Muscle layer of colon (tissue), 2 donors: ENCODE measurements at regions not wholly inside any gene's neighbourhood (a gene's known extent, or its start where the extent isn't known, plus 50 kb on each side); places are given as distances from the start of the nearest gene placed in this dataset.

ENCODE experiments used
- H3K27ac ChIP-seq: one replicate; pipeline ENCODE4 v1.7.0; 2013; ENCODE audit warnings: low read depth, mild to moderate bottlenecking, low read length, moderate library complexity
- H3K27me3 ChIP-seq, 2 donors: one replicate each; pipeline ENCODE4 v1.7.0; 2013; ENCODE audit warnings: low read length in 2 of 2, mild to moderate bottlenecking in 2 of 2; ENCODE audit not compliant: insufficient read depth in 2 of 2, control insufficient read depth in 1 of 2
- H3K36me3 ChIP-seq: one replicate; pipeline ENCODE4 v1.7.0; 2013; ENCODE audit warnings: mild to moderate bottlenecking, low read length; ENCODE audit not compliant: insufficient read depth
- H3K4me1 ChIP-seq: one replicate; pipeline ENCODE4 v1.7.0; 2013; ENCODE audit warnings: mild to moderate bottlenecking, low read length; ENCODE audit not compliant: insufficient read depth
- H3K4me3 ChIP-seq, 2 donors: one replicate each; pipeline ENCODE4 v1.7.0; 2013; ENCODE audit warnings: low read length in 2 of 2, low read depth in 1 of 2, mild to moderate bottlenecking in 1 of 2, moderate library complexity in 1 of 2
- H3K9ac ChIP-seq: one replicate; pipeline ENCODE4 v1.7.0; 2013; ENCODE audit warnings: low read length
- H3K9me3 ChIP-seq: one replicate; pipeline ENCODE4 v1.7.0; 2013; ENCODE audit warnings: mild to moderate bottlenecking, low read length
- donor health status: abdominal sarcoma.
- donor health status: Adenocarcinoma of cecum.

- Histone ChIP-seq H3K27ac (no peak overlapping the region), H3K4me1 (no peaks in the 10 kb centered on the region), H3K36me3 (no peaks in the 10 kb centered on the region), H3K9ac (no peak overlapping the region), H3K9me3 (no peaks in the 10 kb centered on the region), H3K4me3 (no peak overlapping the region), H3K27me3 (no peaks in the 10 kb centered on the region)
These were observed 219.5 kb upstream of the TMEM132C start for GRCh38 chr12:128047266-128048060.

- Histone ChIP-seq H3K4me3 (no peak overlapping the region), H3K9ac (no peak overlapping the region), H3K27ac (no peak overlapping the region), H3K36me3 (no peaks in the 10 kb centered on the region), H3K9me3 (no peaks in the 10 kb centered on the region), H3K4me1 (no peaks in the 10 kb centered on the region), H3K27me3 (no peaks in the 10 kb centered on the region)
These were observed 214.6 kb upstream of the TMEM132C start for GRCh38 chr12:128052331-128052730.

DNA sequence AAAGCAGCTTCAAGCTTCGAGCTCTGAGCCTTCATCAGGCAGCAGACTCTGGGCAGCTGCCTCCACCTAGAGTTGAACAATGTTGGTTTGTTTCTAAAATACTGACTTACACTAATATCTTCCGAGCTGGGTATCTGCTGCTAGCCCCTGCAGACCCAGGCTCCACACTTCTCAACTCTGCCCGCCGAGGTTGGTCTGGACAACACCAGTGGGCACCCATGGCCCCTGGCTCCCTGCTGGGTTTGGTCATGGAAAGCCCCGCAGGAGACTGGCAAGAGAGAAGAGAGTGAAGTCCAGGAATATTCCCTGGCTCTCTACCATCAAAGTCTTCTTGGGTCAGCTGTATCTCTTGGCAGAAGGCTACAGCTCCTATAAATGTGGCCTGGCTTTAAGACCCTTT lies 214.2 kb upstream of the TMEM132C start:
- no peaks in the 10 kb centered on the region for H3K9me3 ChIP-seq
- no peak overlapping the region for H3K9ac ChIP-seq
- no peak overlapping the region for H3K4me3 ChIP-seq
- no peaks in the 10 kb centered on the region for H3K4me1 ChIP-seq
- no peaks in the 10 kb centered on the region for H3K27me3 ChIP-seq
- H3K27ac ChIP-seq = no peak overlapping the region
- H3K36me3 ChIP-seq = no peaks in the 10 kb centered on the region

- Histone ChIP-seq H3K4me3 (no peak overlapping the region), H3K36me3 (no peaks in the 10 kb centered on the region), H3K4me1 (no peaks in the 10 kb centered on the region), H3K9ac (no peak overlapping the region), H3K27me3 (no peaks in the 10 kb centered on the region), H3K9me3 (no peaks in the 10 kb centered on the region), H3K27ac (no peak overlapping the region)
These were observed 211.4 kb upstream of the TMEM132C start for GRCh38 chr12:128055567-128055966.

GRCh38 chr12:128056136-128056801 lies 210.7 kb upstream of the TMEM132C start:
- Histone ChIP-seq H3K4me1 (no peaks in the 10 kb centered on the region), H3K9ac (no peak overlapping the region), H3K4me3 (no peak overlapping the region), H3K36me3 (no peaks in the 10 kb centered on the region), H3K9me3 (no peaks in the 10 kb centered on the region), H3K27ac (no peak overlapping the region), H3K27me3 (no peaks in the 10 kb centered on the region)

- H3K4me1 ChIP-seq = no peaks in the 10 kb centered on the region
- H3K9ac ChIP-seq = no peak overlapping the region
- H3K36me3 ChIP-seq = no peaks in the 10 kb centered on the region
- H3K27ac ChIP-seq = no peak overlapping the region
- H3K27me3 ChIP-seq = no peaks in the 10 kb centered on the region
- no peaks in the 10 kb centered on the region for H3K9me3 ChIP-seq
- no peak overlapping the region for H3K4me3 ChIP-seq
These were observed 209.4 kb upstream of the TMEM132C start for GRCh38 chr12:128057586-128057985.

GRCh38 chr12:128059621-128060370 lies 207.2 kb upstream of the TMEM132C start:
- H3K9ac ChIP-seq = no peak overlapping the region
- H3K4me3 ChIP-seq = no peak overlapping the region
- no peaks in the 10 kb centered on the region for H3K36me3 ChIP-seq
- no peaks in the 10 kb centered on the region for H3K27me3 ChIP-seq
- no peaks in the 10 kb centered on the region for H3K4me1 ChIP-seq
- H3K27ac ChIP-seq = no peak overlapping the region
- no peaks in the 10 kb centered on the region for H3K9me3 ChIP-seq

GRCh38 chr12:128068211-128068610 lies 198.8 kb upstream of the TMEM132C start:
- Histone ChIP-seq H3K27me3 (no peaks in the 10 kb centered on the region), H3K27ac (no peak overlapping the region), H3K4me1 (no peaks in the 10 kb centered on the region), H3K4me3 (no peak overlapping the region), H3K36me3 (no peaks in the 10 kb centered on the region), H3K9me3 (no peaks in the 10 kb centered on the region), H3K9ac (no peak overlapping the region)

GRCh38 chr12:128069359-128069997 lies 197.5 kb upstream of the TMEM132C start:
- H3K4me3 ChIP-seq = no peak overlapping the region
- no peak overlapping the region for H3K27ac ChIP-seq
- H3K4me1 ChIP-seq = no peaks in the 10 kb centered on the region
- H3K27me3 ChIP-seq = no peaks in the 10 kb centered on the region
- H3K9ac ChIP-seq = no peak overlapping the region
- H3K9me3 ChIP-seq = no peaks in the 10 kb centered on the region
- no peaks in the 10 kb centered on the region for H3K36me3 ChIP-seq

- no peaks in the 10 kb centered on the region for H3K36me3 ChIP-seq
- H3K9me3 ChIP-seq = no peaks in the 10 kb centered on the region
- no peaks in the 10 kb centered on the region for H3K27me3 ChIP-seq
- H3K4me3 ChIP-seq = no peak overlapping the region
- no peak overlapping the region for H3K27ac ChIP-seq
- H3K4me1 ChIP-seq = no peaks in the 10 kb centered on the region
- H3K9ac ChIP-seq = no peak overlapping the region
These were observed 193.0 kb upstream of the TMEM132C start for GRCh38 chr12:128073937-128074336.

DNA sequence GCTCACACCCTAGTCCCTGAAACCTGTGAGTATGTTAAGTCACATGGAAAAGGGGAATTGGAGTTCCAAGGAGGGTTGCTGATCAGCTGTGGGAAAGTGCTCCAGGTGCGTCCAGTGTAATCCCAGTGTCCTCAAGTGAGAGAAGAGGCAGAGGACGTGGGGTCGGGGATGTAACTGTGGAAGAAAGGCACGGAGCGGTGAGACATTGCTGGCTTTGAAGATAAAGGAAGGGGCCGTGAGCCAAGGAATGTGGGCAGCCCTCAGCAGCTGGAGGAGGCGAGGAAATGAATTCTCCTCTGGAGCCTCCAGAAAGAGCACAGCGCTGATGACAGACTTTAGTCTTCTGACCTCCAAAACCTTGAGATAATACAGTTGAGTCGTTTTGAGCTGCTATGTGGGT lies 191.6 kb upstream of the TMEM132C start:
- Histone ChIP-seq H3K9me3 (no peaks in the 10 kb centered on the region), H3K4me3 (no peak overlapping the region), H3K9ac (no peak overlapping the region), H3K27ac (no peak overlapping the region), H3K36me3 (no peaks in the 10 kb centered on the region), H3K4me1 (no peaks in the 10 kb centered on the region), H3K27me3 (no peaks in the 10 kb centered on the region)
